T-helper 2 cell treated with Interferon-gamma antibody and Interleukin-4, amounts not matched to agents 5 μg/mL and 100 μg/mL, for 36 hours (primary cell): ENCODE measurements at regions not wholly inside any gene's neighbourhood (a gene's known extent, or its start where the extent isn't known, plus 50 kb on each side); places are given as distances from the start of the nearest gene placed in this dataset.

ENCODE experiments used
- DNase-seq: peaks from one replicate; pipeline ENCODE4 v3.0.0; 2021; ENCODE audit warnings: low spot score
- H3K27ac Mint-ChIP-seq: one replicate; pipeline ENCODE4 v1.8.0; 2021; ENCODE audit warnings: mild to moderate bottlenecking, mixed read lengths
- H3K27me3 Mint-ChIP-seq: one replicate; pipeline ENCODE4 v1.8.0; 2021; ENCODE audit warnings: low read depth, mixed read lengths
- H3K36me3 Mint-ChIP-seq: one replicate; pipeline ENCODE4 v1.8.0; 2021; ENCODE audit warnings: low read depth, mixed read lengths
- H3K4me1 Mint-ChIP-seq: one replicate; pipeline ENCODE4 v1.8.0; 2021; ENCODE audit warnings: low read depth, mixed read lengths
- H3K4me3 Mint-ChIP-seq: one replicate; pipeline ENCODE4 v1.8.0; 2022; ENCODE audit warnings: mild to moderate bottlenecking, moderate library complexity, mixed read lengths
- H3K9me3 Mint-ChIP-seq: one replicate; pipeline ENCODE4 v1.8.0; 2021; ENCODE audit warnings: mixed read lengths

DNA sequence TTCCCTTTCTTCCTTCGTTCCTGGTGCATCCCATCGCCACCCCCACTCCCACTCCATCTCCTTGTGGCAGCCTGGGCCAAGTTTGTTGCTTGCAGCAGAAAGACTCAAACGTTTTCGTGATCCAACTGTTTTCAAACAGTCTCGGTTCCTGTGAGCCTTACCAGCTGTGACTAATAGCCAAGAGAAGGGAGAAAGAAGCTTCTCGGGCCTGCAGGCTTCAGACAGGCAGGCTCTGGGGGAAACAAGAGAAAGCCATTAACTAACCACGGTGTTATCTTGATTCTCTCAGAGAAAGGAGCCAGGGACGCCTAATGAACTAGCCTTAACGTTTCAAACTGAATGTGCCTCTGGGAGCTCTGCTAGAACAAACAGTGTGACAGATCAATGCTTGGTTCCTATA, 742.0 kb downstream of the NR2F2 start:
- Mint-ChIP-seq H3K27ac (no peak overlapping the region), H3K4me1 (no peaks in the 10 kb centered on the region), H3K9me3 (peaks cover 22% of the 10 kb centered on the region), H3K27me3 (no peaks in the 10 kb centered on the region), H3K4me3 (no peak overlapping the region), H3K36me3 (no peaks in the 10 kb centered on the region)
- DNase-seq, result no peak

- Mint-ChIP-seq H3K4me3 (no peak overlapping the region), H3K27ac (no peak overlapping the region), H3K36me3 (no peaks in the 10 kb centered on the region), H3K4me1 (no peaks in the 10 kb centered on the region), H3K9me3 (peaks cover 26% of the 10 kb centered on the region), H3K27me3 (no peaks in the 10 kb centered on the region)
- DNase-seq, result no peak
These were observed 745.5 kb downstream of the NR2F2 start for GRCh38 chr15:97076011-97076410.

DNA sequence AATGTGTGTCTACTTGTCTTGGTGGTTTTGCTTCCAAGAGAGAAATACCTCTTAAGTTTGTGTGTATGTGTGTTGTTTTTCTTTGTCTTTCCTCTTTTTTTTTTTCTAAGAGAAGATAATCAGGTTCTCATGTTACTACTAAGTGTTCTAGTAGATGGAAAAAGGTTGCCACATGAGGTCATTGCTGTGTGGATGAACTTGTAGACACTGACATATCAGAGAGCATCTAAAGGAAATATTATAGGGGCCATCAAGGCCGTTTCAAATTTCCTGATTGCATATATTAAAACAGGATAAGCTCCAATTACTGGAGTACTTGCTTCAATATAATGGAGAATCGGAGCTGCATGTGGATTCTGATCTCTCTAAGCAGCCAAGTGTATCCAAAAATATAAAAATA, 747.5 kb downstream of the NR2F2 start:
- H3K4me1 Mint-ChIP-seq, result no peaks in the 10 kb centered on the region
- H3K9me3 Mint-ChIP-seq, result peaks cover 18% of the 10 kb centered on the region
- no peaks in the 10 kb centered on the region for H3K36me3 Mint-ChIP-seq
- DNase-seq, result no peak
- no peak overlapping the region for H3K27ac Mint-ChIP-seq
- no peaks in the 10 kb centered on the region for H3K27me3 Mint-ChIP-seq
- no peak overlapping the region for H3K4me3 Mint-ChIP-seq

DNA sequence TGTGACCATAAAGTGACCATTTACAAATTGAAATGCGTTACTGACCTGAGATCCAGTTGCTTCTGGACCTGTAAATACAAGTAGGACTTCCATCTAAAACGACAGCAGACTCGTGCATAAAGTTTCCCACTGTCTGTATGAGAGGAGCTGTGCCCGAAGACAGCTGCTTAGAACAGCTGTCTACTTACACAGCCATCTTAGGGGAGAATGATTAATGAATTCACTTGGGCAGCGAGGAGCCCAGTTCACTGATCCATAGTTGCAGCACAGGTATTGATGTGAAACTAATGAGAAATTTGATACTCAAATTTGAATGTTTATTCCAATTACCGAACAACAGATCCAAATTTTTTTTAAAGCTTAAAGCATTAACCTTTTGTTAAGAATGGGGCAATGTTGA, 748.1 kb downstream of the NR2F2 start:
- H3K4me1 Mint-ChIP-seq, result no peaks in the 10 kb centered on the region
- H3K4me3 Mint-ChIP-seq, result no peak overlapping the region
- H3K9me3 Mint-ChIP-seq, result peaks cover 18% of the 10 kb centered on the region
- no peaks in the 10 kb centered on the region for H3K27me3 Mint-ChIP-seq
- H3K27ac Mint-ChIP-seq, result no peak overlapping the region
- DNase-seq, result no peak
- H3K36me3 Mint-ChIP-seq, result no peaks in the 10 kb centered on the region

- H3K27me3 Mint-ChIP-seq, result no peaks in the 10 kb centered on the region
- no peak overlapping the region for H3K27ac Mint-ChIP-seq
- no peaks in the 10 kb centered on the region for H3K4me1 Mint-ChIP-seq
- no peaks in the 10 kb centered on the region for H3K36me3 Mint-ChIP-seq
- DNase-seq, result no peak
- peaks cover 7% of the 10 kb centered on the region for H3K9me3 Mint-ChIP-seq
- H3K4me3 Mint-ChIP-seq, result no peak overlapping the region
These were observed 751.2 kb downstream of the NR2F2 start for GRCh38 chr15:97081666-97082226.

DNA sequence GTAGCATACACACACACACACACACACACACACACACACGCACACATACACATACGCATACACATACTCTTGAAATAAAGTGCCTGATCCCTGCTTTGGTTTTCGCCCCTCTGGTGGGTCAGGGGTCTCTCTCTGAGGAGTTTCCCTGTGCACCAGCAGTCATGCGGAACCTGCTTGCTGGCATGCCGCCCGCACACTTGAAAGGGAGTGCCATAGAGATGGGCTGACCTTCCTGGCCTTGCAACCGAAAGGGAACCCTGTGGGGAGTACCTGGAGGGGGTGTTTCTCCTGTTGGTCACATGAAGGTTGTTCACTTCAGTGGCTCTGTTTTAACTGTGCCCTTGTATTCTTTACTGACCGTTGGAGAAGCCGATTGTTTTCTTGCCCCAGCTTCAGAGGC, 752.3 kb downstream of the NR2F2 start:
- Mint-ChIP-seq H3K4me3 (no peak overlapping the region), H3K27ac (no peak overlapping the region), H3K36me3 (no peaks in the 10 kb centered on the region), H3K4me1 (no peaks in the 10 kb centered on the region), H3K9me3 (peaks cover 9% of the 10 kb centered on the region), H3K27me3 (no peaks in the 10 kb centered on the region)
- no peak for DNase-seq

GRCh38 chr15:97084650-97085049, 754.1 kb downstream of the NR2F2 start:
- no peaks in the 10 kb centered on the region for H3K27me3 Mint-ChIP-seq
- H3K36me3 Mint-ChIP-seq, result no peaks in the 10 kb centered on the region
- no peaks in the 10 kb centered on the region for H3K4me1 Mint-ChIP-seq
- no peak overlapping the region for H3K27ac Mint-ChIP-seq
- no peak overlapping the region for H3K4me3 Mint-ChIP-seq
- peaks cover 6% of the 10 kb centered on the region for H3K9me3 Mint-ChIP-seq
- DNase-seq, result no peak

DNA sequence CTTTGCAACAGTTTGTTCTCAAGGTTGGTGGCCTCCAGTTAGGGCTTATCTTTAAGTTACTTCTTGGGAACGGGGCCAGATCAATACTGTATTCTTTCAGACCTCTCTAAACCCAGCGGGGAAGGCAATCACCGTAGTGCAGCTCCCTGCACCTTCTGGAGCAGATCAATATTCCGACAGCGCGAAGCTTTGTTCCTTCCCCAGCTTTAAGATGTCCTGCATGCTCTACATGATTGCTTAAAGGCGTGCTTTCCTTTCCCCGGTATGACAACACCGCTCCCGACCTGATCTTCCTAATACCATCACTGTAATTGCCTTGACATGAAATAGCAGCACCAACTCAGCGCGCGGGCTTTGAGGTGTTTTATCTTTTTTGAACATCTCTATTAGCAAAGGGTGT, 755.2 kb downstream of the NR2F2 start:
- no peaks in the 10 kb centered on the region for H3K27me3 Mint-ChIP-seq
- no peak overlapping the region for H3K4me3 Mint-ChIP-seq
- DNase-seq, result no peak
- H3K27ac Mint-ChIP-seq, result no peak overlapping the region
- H3K9me3 Mint-ChIP-seq, result peaks cover 3% of the 10 kb centered on the region
- no peaks in the 10 kb centered on the region for H3K36me3 Mint-ChIP-seq
- no peaks in the 10 kb centered on the region for H3K4me1 Mint-ChIP-seq

DNA sequence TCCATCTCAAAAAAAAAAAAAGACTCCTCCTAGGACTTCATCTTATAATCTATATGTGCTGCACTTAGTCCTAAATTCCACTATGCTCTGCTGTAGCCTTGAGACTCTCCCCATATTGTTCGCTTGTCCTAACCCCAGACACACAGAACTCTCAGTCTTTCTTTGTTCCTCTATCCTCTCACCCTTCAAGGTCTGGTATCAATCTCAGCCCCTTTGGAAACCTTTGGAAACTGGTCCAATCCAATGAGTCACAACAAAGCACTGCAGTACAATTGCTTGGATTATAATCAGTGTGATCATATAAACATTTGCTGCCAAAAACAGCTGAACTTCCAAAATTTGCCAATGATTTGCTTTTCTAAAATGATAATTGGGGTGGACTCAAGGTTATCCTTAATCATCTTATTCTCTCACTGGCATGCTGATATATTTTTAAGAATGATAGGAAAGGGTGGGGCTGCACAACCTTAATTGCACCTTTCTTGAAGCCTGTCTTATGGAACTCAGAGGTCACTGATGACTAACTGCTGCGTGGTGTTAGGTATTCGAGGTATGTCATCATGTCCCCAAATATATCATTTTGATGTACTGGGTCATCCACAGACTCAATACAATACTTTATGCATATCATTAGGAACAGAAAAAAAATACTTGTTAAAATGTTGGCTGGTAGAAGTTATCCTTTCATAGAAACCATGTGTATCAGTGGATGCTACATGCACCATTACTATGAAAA, 756.7 kb downstream of the NR2F2 start:
- Mint-ChIP-seq H3K4me3 (no peak overlapping the region), H3K27me3 (no peaks in the 10 kb centered on the region), H3K27ac (no peak overlapping the region), H3K36me3 (no peaks in the 10 kb centered on the region), H3K9me3 (peaks cover 3% of the 10 kb centered on the region), H3K4me1 (no peaks in the 10 kb centered on the region)
- DNase-seq, result no peak

DNA sequence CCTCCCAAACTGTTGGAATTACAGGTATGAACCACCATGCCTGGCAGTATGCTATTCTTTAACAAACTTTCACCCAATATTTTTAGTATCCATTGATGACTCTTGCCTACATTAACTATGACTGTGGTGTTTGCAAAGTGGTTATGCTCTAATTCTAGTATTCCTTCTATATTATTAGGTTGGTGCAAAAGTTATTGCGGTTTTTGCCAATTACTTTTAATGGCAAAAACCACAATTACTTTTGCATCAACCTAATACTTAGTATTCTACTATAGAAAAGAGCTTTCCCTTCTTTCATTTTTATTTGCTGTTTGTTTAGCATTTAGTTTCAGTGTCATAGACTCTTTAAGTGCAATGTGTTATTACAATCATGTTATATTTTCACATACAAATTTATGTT, 760.6 kb downstream of the NR2F2 start:
- H3K27me3 Mint-ChIP-seq, result no peaks in the 10 kb centered on the region

GRCh38 chr15:97092656-97093055, 762.2 kb downstream of the NR2F2 start:
- H3K9me3 Mint-ChIP-seq, result peaks cover 10% of the 10 kb centered on the region
- no peaks in the 10 kb centered on the region for H3K27me3 Mint-ChIP-seq
- no peak overlapping the region for H3K27ac Mint-ChIP-seq
- no peaks in the 10 kb centered on the region for H3K36me3 Mint-ChIP-seq
- H3K4me1 Mint-ChIP-seq, result no peaks in the 10 kb centered on the region
- DNase-seq, result no peak
- H3K4me3 Mint-ChIP-seq, result no peak overlapping the region

More for the DNA sequence above, 760.6 kb downstream of the NR2F2 start:
- H3K4me1 Mint-ChIP-seq, result no peaks in the 10 kb centered on the region
- peaks cover 9% of the 10 kb centered on the region for H3K9me3 Mint-ChIP-seq
- no peaks in the 10 kb centered on the region for H3K36me3 Mint-ChIP-seq
- no peak for DNase-seq
- H3K27ac Mint-ChIP-seq, result no peak overlapping the region
- H3K4me3 Mint-ChIP-seq, result no peak overlapping the region

- no peaks in the 10 kb centered on the region for H3K4me1 Mint-ChIP-seq
- no peak for DNase-seq
- no peak overlapping the region for H3K4me3 Mint-ChIP-seq
- no peaks in the 10 kb centered on the region for H3K36me3 Mint-ChIP-seq
- no peaks in the 10 kb centered on the region for H3K27me3 Mint-ChIP-seq
- H3K9me3 Mint-ChIP-seq, result peaks cover 25% of the 10 kb centered on the region
- H3K27ac Mint-ChIP-seq, result no peak overlapping the region
These were observed 765.9 kb downstream of the NR2F2 start for GRCh38 chr15:97096303-97096835.

GRCh38 chr15:97099040-97099439, 768.5 kb downstream of the NR2F2 start:
- Mint-ChIP-seq H3K9me3 (peaks cover 25% of the 10 kb centered on the region), H3K27me3 (no peaks in the 10 kb centered on the region), H3K27ac (no peak overlapping the region), H3K36me3 (no peaks in the 10 kb centered on the region), H3K4me3 (no peak overlapping the region), H3K4me1 (no peaks in the 10 kb centered on the region)
- no peak for DNase-seq

GRCh38 chr15:97101572-97101971, 771.1 kb downstream of the NR2F2 start:
- H3K36me3 Mint-ChIP-seq, result no peaks in the 10 kb centered on the region
- no peak for DNase-seq
- H3K27me3 Mint-ChIP-seq, result no peaks in the 10 kb centered on the region
- H3K4me3 Mint-ChIP-seq, result no peak overlapping the region
- H3K9me3 Mint-ChIP-seq, result peaks cover 22% of the 10 kb centered on the region
- no peak overlapping the region for H3K27ac Mint-ChIP-seq
- no peaks in the 10 kb centered on the region for H3K4me1 Mint-ChIP-seq
